Lung (tissue), 11 donors: ENCODE measurements at regions not wholly inside any gene's neighbourhood (a gene's known extent, or its start where the extent isn't known, plus 50 kb on each side); places are given as distances from the start of the nearest gene placed in this dataset.

Experiments
- ATAC-seq: fragments of 200-7000 bp; cut with Tn5 transposase; one replicate; pipeline ENCODE4 v1.9.1; 2020; ENCODE audit warnings: moderate number of reproducible peaks; ENCODE audit not compliant: insufficient read depth, low FRiP score
- DNase-seq, 3 donors: peaks; one replicate each; pipeline ENCODE4 v3.0.0-alpha.2; 2013 to 2017
- H3K27ac ChIP-seq, 2 donors: one replicate each; pipeline ENCODE4 v1.5.1; 2013; ENCODE audit warnings: mild to moderate bottlenecking in 2 of 2, moderate library complexity in 2 of 2, control low read depth in 1 of 2, inconsistent platforms in 1 of 2, low read depth in 1 of 2, low read length in 1 of 2
- H3K27me3 ChIP-seq, 3 donors: one replicate each; pipeline ENCODE4 v1.5.1; 2013; ENCODE audit warnings: low read length in 2 of 3; ENCODE audit not compliant: control insufficient read depth in 3 of 3, insufficient read depth in 3 of 3
- H3K36me3 ChIP-seq, 4 donors: one replicate each; pipeline ENCODE4 v1.5.1; 2013; ENCODE audit warnings: low read length in 4 of 4, mild to moderate bottlenecking in 1 of 4, moderate library complexity in 1 of 4; ENCODE audit not compliant: control insufficient read depth in 4 of 4, insufficient read depth in 4 of 4
- H3K4me1 ChIP-seq, 5 donors: one replicate each; pipeline ENCODE4 v1.5.1; 2013; ENCODE audit warnings: low read length in 5 of 5, mild to moderate bottlenecking in 2 of 5, moderate library complexity in 1 of 5; ENCODE audit not compliant: control insufficient read depth in 5 of 5, insufficient read depth in 5 of 5
- H3K4me3 ChIP-seq: one replicate; pipeline ENCODE4 v1.5.1; 2013; ENCODE audit warnings: mild to moderate bottlenecking, control low read depth, moderate library complexity
- H3K9ac ChIP-seq, 2 donors: one replicate each; pipeline ENCODE4 v1.5.1; 2013; ENCODE audit warnings: low read length in 2 of 2, control low read depth in 1 of 2; ENCODE audit not compliant: insufficient read depth in 1 of 2
- H3K9me3 ChIP-seq, 4 donors: one replicate each; pipeline ENCODE4 v1.5.1; 2013; ENCODE audit warnings: low read length in 3 of 4, mild to moderate bottlenecking in 1 of 4, moderate library complexity in 1 of 4; ENCODE audit not compliant: control insufficient read depth in 4 of 4, insufficient read depth in 3 of 4
- WGBS, 2 donors: extraction: QIAGEN DNeasy Blood & Tissue Kit; methylation state at CpG; one replicate each; pipeline ENCODE4 v1.1.7; 2013; 5-methylcytosine and 5-hydroxymethylcytosine counted together
- TF ChIP-seq, protein P1 (sequence below): IDR thresholded peaks from 2 replicates; pipeline ENCODE4 v1.5.1; 2012; ENCODE audit warnings: mild to moderate bottlenecking; ENCODE audit errors: control extremely low read depth, extremely low read depth
- donor health status: control.
- donor health status: control.
- donor health status: Bipolar disorder and iron deficiency.
- donor health status: healthy.
- donor health status: DM: yes; HTN: yes; CAD: no.

DNA sequence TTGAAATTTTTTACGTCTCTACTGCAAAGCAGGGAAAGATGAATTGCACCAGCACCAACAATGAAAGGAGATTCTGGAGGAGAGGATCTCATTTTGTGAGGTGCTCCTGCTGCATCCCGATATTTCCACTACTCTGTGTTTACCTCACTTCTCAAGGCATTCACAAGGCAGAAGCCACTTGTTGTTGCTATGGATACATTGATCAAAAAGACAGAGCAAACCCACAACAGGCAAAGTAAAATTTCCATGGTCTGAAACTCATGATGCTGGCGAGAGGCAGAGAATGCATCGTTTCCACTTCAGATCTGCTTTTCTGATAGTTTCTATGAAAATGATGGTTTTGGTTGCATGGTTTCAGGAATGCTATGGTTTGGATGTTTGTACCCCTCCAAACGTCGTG, 323.3 kb downstream of the ASMT start:
- ATAC-seq, result no peak
- DNase-seq, result no peak
- H3K4me1 ChIP-seq, result no peaks in the 10 kb centered on the region
- H3K9me3 ChIP-seq, result peaks cover 0 to 5% (median 0%) of the 10 kb centered on the region in 4 donors
- H3K36me3 ChIP-seq, result no peaks in the 10 kb centered on the region
- TF ChIP-seq, protein P1, sequence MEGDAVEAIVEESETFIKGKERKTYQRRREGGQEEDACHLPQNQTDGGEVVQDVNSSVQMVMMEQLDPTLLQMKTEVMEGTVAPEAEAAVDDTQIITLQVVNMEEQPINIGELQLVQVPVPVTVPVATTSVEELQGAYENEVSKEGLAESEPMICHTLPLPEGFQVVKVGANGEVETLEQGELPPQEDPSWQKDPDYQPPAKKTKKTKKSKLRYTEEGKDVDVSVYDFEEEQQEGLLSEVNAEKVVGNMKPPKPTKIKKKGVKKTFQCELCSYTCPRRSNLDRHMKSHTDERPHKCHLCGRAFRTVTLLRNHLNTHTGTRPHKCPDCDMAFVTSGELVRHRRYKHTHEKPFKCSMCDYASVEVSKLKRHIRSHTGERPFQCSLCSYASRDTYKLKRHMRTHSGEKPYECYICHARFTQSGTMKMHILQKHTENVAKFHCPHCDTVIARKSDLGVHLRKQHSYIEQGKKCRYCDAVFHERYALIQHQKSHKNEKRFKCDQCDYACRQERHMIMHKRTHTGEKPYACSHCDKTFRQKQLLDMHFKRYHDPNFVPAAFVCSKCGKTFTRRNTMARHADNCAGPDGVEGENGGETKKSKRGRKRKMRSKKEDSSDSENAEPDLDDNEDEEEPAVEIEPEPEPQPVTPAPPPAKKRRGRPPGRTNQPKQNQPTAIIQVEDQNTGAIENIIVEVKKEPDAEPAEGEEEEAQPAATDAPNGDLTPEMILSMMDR, result no peak
- H3K27me3 ChIP-seq, result no peaks in the 10 kb centered on the region
- H3K9ac ChIP-seq, result no peak overlapping the region
- H3K4me3 ChIP-seq, result no peak overlapping the region
- H3K27ac ChIP-seq, result no peak overlapping the region
- 86 to 92% methylated on average over 6 of the region's 6 CpGs for WGBS, 2 donors

GRCh38 chrX:1941321-1941720, 326.5 kb downstream of the ASMT start:
- Histone ChIP-seq H3K4me3 (no peak overlapping the region), H3K27ac (no peak overlapping the region), H3K9me3 (peaks cover 0 to 5% (median 0%) of the 10 kb centered on the region in 4 donors), H3K4me1 (no peaks in the 10 kb centered on the region), H3K9ac (no peak overlapping the region), H3K36me3 (no peaks in the 10 kb centered on the region), H3K27me3 (no peaks in the 10 kb centered on the region)
- DNase-seq (peak; percentile 28 to 50 (median 48)), ATAC-seq (no peak)
- WGBS, 2 donors, result 66 to 70% methylated on average over 6 of the region's 6 CpGs
- TF ChIP-seq, protein P1, result no peak

DNA sequence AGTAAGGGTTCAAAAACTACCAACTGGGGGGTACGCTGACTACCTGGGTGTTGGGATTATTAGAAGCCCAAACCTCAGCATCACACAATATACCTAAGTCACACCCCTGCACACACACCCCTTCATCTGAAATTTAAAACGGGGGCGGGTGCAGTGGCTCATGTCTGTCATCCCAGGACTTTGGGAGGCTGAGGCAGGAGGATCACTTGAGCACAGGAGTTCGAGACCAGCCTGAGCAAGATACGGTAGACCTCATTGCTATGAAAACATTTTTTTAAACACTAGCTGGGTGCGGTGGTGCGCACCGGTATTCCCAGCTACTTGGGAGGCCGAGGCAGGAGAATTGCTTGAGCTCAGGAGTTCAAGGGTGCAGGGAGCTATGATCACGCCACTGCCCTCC, 331.0 kb downstream of the ASMT start:
- TF ChIP-seq, protein P1, result no peak
- H3K9ac ChIP-seq, result no peak overlapping the region
- H3K27ac ChIP-seq, result no peak overlapping the region
- no peaks in the 10 kb centered on the region for H3K9me3 ChIP-seq
- H3K4me1 ChIP-seq, result no peaks in the 10 kb centered on the region
- H3K36me3 ChIP-seq, result no peaks in the 10 kb centered on the region
- H3K27me3 ChIP-seq, result no peaks in the 10 kb centered on the region
- H3K4me3 ChIP-seq, result no peak overlapping the region
- no peak for ATAC-seq
- WGBS, 2 donors, result 90 to 97% methylated on average over 10 of the region's 10 CpGs
- DNase-seq, result no peak

DNA sequence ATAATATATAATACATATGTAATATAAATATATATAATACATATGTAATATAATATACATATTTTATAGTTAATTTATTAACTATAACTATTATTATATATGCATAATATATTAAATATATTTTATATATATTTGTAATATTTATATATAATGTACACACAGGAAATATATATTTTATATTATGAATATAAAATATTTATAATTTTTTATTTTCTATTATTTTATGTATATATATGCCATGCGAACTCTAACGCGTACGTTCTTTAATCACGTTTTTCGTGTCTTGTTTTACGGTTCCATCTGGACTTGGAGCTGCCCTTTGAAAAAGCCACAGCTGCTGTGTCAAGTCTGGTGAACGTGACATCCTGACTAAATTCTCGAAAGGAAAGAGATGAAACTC, 332.1 kb downstream of the ASMT start:
- TF ChIP-seq, protein P1, result no peak
- Histone ChIP-seq H3K27me3 (no peaks in the 10 kb centered on the region), H3K4me1 (no peaks in the 10 kb centered on the region), H3K36me3 (no peaks in the 10 kb centered on the region), H3K9me3 (no peaks in the 10 kb centered on the region), H3K9ac (no peak overlapping the region), H3K4me3 (no peak overlapping the region), H3K27ac (no peak overlapping the region)
- DNase-seq, result no peak
- 93 to 96% methylated on average over 9 of the region's 9 CpGs for WGBS, 2 donors
- ATAC-seq, result no peak
